ENCODE measurements at regions not wholly inside any gene's neighbourhood (a gene's known extent, or its start where the extent isn't known, plus 50 kb on each side); places are given as distances from the start of the nearest gene placed in this dataset.
A peak's percentile ranks its signal among the peaks of the same experiment; 100 is the strongest.

GRCh38 chr9:95753762-95754465 lies 121.6 kb upstream of the ERCC6L2 start (continued):
- TF ChIP-seq ZFX (CRISPR knock-in tag; IDR thresholded peaks at IDR 0.05; ENCODE audit: low read depth) (peak; percentile 24; the same call in 1 of the 2 replicates), ZNF441 (CRISPR knock-in tag; IDR thresholded peaks at IDR 0.05; ENCODE audit: borderline replicate concordance) (peak; percentile 58; the same call in 1 of the 2 replicates), GABPB1 (CRISPR knock-in tag; IDR thresholded peaks at IDR 0.05) (no peak), FOXA3 (CRISPR knock-in tag; IDR thresholded peaks at IDR 0.05) (0 out of 2 replicates have a peak, but pooled peaks have one; percentile 11), EP300 (IDR thresholded peaks at IDR 0.05; ENCODE audit: low read depth in 2 of 2, low read length in 2 of 2) (peak in 1 of 2 experiments; percentile 55; a peak in 1 of 4 replicates), EP300 (CRISPR knock-in tag; IDR thresholded peaks at IDR 0.05; ENCODE audit: borderline replicate concordance) (no peak), HNF4A (CRISPR knock-in tag; IDR thresholded peaks at IDR 0.05) (peak; percentile 55), PHF8 (CRISPR knock-in tag; IDR thresholded peaks at IDR 0.05) (0 out of 2 replicates have a peak, but pooled peaks have one; percentile 17), SOX6 (IDR thresholded peaks at IDR 0.05) (no peak), SOX6 (CRISPR knock-in tag; IDR thresholded peaks at IDR 0.05) (0 out of 2 replicates have a peak, but pooled peaks have one; percentile 8), MATR3 (CRISPR knock-in tag; IDR thresholded peaks at IDR 0.05) (no peak), ATF7 (IDR thresholded peaks at IDR 0.05) (no peak), ATF7 (CRISPR knock-in tag; IDR thresholded peaks at IDR 0.05) (no peak), ZNF800 (CRISPR knock-in tag; IDR thresholded peaks at IDR 0.05) (no peak), ZBTB34 (CRISPR knock-in tag; IDR thresholded peaks at IDR 0.05) (0 out of 2 replicates have a peak, but pooled peaks have one; percentile 26), XRCC5 (optimal IDR thresholded peaks at IDR 0.05; ENCODE audit: low read length) (no peak), FOXP4 (CRISPR knock-in tag; IDR thresholded peaks at IDR 0.05) (peak; percentile 44; the same call in 1 of the 2 replicates), HNF4G (IDR thresholded peaks at IDR 0.05; ENCODE audit: borderline replicate concordance, low read depth, low read length) (peak; percentile 19; the same call in 1 of the 2 replicates), HNF4G (CRISPR knock-in tag; IDR thresholded peaks at IDR 0.05; ENCODE audit: borderline replicate concordance, low read depth) (no peak), NR2C2 (CRISPR knock-in tag; IDR thresholded peaks at IDR 0.05; ENCODE audit: borderline replicate concordance) (peak; percentile 57; the same call in 1 of the 2 replicates)
- TF ChIP-seq, protein P1, sequence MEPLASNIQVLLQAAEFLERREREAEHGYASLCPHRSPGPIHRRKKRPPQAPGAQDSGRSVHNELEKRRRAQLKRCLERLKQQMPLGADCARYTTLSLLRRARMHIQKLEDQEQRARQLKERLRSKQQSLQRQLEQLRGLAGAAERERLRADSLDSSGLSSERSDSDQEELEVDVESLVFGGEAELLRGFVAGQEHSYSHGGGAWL (CRISPR knock-in tag; IDR thresholded peaks at IDR 0.05) = no peak
- TF ChIP-seq, protein P2, sequence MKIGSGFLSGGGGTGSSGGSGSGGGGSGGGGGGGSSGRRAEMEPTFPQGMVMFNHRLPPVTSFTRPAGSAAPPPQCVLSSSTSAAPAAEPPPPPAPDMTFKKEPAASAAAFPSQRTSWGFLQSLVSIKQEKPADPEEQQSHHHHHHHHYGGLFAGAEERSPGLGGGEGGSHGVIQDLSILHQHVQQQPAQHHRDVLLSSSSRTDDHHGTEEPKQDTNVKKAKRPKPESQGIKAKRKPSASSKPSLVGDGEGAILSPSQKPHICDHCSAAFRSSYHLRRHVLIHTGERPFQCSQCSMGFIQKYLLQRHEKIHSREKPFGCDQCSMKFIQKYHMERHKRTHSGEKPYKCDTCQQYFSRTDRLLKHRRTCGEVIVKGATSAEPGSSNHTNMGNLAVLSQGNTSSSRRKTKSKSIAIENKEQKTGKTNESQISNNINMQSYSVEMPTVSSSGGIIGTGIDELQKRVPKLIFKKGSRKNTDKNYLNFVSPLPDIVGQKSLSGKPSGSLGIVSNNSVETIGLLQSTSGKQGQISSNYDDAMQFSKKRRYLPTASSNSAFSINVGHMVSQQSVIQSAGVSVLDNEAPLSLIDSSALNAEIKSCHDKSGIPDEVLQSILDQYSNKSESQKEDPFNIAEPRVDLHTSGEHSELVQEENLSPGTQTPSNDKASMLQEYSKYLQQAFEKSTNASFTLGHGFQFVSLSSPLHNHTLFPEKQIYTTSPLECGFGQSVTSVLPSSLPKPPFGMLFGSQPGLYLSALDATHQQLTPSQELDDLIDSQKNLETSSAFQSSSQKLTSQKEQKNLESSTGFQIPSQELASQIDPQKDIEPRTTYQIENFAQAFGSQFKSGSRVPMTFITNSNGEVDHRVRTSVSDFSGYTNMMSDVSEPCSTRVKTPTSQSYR (CRISPR knock-in tag; IDR thresholded peaks at IDR 0.05; ENCODE audit: borderline replicate concordance) = peak; percentile 55; the same call in 1 of the 2 replicates

Data from HepG2 (cell line).